ENCODE measurements at regions not wholly inside any gene's neighbourhood (a gene's known extent, or its start where the extent isn't known, plus 50 kb on each side); places are given as distances from the start of the nearest gene placed in this dataset.

- TF ChIP-seq, protein P1, sequence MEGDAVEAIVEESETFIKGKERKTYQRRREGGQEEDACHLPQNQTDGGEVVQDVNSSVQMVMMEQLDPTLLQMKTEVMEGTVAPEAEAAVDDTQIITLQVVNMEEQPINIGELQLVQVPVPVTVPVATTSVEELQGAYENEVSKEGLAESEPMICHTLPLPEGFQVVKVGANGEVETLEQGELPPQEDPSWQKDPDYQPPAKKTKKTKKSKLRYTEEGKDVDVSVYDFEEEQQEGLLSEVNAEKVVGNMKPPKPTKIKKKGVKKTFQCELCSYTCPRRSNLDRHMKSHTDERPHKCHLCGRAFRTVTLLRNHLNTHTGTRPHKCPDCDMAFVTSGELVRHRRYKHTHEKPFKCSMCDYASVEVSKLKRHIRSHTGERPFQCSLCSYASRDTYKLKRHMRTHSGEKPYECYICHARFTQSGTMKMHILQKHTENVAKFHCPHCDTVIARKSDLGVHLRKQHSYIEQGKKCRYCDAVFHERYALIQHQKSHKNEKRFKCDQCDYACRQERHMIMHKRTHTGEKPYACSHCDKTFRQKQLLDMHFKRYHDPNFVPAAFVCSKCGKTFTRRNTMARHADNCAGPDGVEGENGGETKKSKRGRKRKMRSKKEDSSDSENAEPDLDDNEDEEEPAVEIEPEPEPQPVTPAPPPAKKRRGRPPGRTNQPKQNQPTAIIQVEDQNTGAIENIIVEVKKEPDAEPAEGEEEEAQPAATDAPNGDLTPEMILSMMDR (conservative IDR thresholded peaks at IDR 0.05; ENCODE audit: low read depth, low read length): no peak
- DNase-seq (ENCODE audit: low read depth): no peak
- H3K4me3 ChIP-seq (ENCODE audit: low read depth, low read length): no peak overlapping the region
Observed at GRCh38 chr10:124287071-124287685, 131.5 kb downstream of the OAT start.

- no peak overlapping the region for H3K4me3 ChIP-seq (ENCODE audit: low read depth, low read length)
- TF ChIP-seq, protein P1 (conservative IDR thresholded peaks at IDR 0.05; ENCODE audit: low read depth, low read length): no peak
- no peak for DNase-seq (ENCODE audit: low read depth)
Observed at GRCh38 chr10:124286621-124287020, 132.1 kb downstream of the OAT start.

- DNase-seq (ENCODE audit: low read depth): peak; percentile 50
- H3K4me3 ChIP-seq (ENCODE audit: low read depth, low read length): no peak overlapping the region
- TF ChIP-seq, protein P1 (conservative IDR thresholded peaks at IDR 0.05; ENCODE audit: low read depth, low read length): no peak
Observed at GRCh38 chr10:124285587-124286527, 132.9 kb downstream of the OAT start.

- TF ChIP-seq, protein P1 (conservative IDR thresholded peaks at IDR 0.05; ENCODE audit: low read depth, low read length): no peak
- H3K4me3 ChIP-seq (ENCODE audit: low read depth, low read length): no peak overlapping the region
- DNase-seq (ENCODE audit: low read depth): no peak
Observed at GRCh38 chr10:124283949-124284250, 134.8 kb downstream of the OAT start.

DNA sequence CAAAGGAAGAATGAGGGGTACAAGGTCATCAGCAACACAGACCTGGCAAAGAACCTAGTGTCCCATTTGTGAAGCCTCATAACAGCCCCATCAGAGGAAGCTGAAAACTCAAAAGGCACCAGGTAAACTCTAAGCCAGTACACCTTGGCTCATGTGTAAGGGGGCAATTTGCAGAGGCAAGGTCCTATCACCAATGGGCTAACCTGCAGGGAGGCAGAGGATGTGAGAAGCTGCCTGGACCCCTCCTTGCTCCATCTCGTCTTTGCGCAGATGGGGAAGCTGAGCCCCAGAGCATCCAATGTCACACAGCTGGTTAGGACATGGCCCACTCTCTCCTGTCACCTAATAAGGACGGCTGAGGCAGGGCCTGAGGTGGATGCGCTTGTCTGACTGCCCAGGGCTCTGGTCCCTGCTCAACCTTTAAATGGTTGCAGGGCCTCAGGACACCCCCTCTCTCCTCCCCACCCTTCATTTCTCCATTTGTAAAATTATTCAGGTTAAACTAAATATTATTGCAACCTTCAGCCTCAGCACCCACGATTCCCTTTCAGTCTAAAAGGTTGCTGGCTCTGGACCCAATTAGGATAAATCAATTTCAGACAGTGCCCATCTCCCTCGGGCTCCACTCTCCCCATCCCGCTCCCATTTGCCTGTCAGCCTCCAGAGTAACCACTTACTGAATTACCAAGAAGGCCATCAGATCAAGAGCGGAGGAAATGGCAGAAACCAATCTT lies 135.3 kb downstream of the OAT start:
- no peak for DNase-seq (ENCODE audit: low read depth)
- H3K4me3 ChIP-seq (ENCODE audit: low read depth, low read length): no peak overlapping the region
- TF ChIP-seq, protein P1 (conservative IDR thresholded peaks at IDR 0.05; ENCODE audit: low read depth, low read length): no peak

DNA sequence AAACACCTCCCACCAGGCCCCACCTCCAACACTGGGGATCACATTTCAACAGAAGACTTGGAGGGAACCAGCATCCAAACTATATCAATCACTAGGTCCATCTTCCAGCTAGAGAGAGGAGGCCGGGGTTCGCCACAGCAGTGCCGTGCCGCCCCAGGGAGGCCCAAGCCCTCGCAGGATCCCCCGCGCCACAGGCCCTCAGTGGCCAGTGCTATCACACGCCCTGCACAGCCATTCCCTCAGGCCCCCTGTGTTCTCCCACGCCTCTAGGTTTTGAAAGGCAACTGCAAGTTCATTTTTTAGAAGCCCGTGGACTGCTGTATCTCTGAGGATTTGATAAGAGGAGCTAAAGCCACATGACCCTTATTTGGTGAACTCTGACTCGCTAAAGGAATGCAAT lies 136.4 kb downstream of the OAT start:
- no peak for DNase-seq (ENCODE audit: low read depth)
- TF ChIP-seq, protein P1 (conservative IDR thresholded peaks at IDR 0.05; ENCODE audit: low read depth, low read length): no peak
- H3K4me3 ChIP-seq (ENCODE audit: low read depth, low read length): no peak overlapping the region

Data from choroid plexus epithelial cell (primary cell).